HepG2 (cell line): ENCODE measurements at regions not wholly inside any gene's neighbourhood (a gene's known extent, or its start where the extent isn't known, plus 50 kb on each side); places are given as distances from the start of the nearest gene placed in this dataset.

ENCODE experiments used
- FOSL1 ChIP-seq: sonication (generic); formaldehyde crosslinking; IDR thresholded peaks from 2 replicates; pipeline ENCODE4 v1.9.0; 2021; ENCODE audit warnings: missing genetic modification reagents, borderline replicate concordance
- FOXM1 ChIP-seq: sonication (generic); formaldehyde crosslinking; IDR thresholded peaks from 2 replicates; pipeline ENCODE4 v1.5.0; 2020; ENCODE audit warnings: missing genetic modification reagents
- HMG20A ChIP-seq: IDR thresholded peaks from 2 replicates; pipeline ENCODE4 v1.6.1; 2016; ENCODE audit warnings: borderline replicate concordance
- KAT2B ChIP-seq: fragments of 150-350 bp; IDR thresholded peaks from 2 replicates; pipeline ENCODE4 v1.6.1; 2014; ENCODE audit warnings: low read depth, low read length, borderline replicate concordance
- MEF2D ChIP-seq: sonication (generic); formaldehyde crosslinking; IDR thresholded peaks from 2 replicates; pipeline ENCODE4 v1.5.1; 2020; ENCODE audit warnings: mild to moderate bottlenecking, missing genetic modification reagents
- MTF2 ChIP-seq: sonication (generic); formaldehyde crosslinking; IDR thresholded peaks from 2 replicates; pipeline ENCODE4 v1.5.0; 2020; ENCODE audit warnings: missing genetic modification reagents, borderline replicate concordance
- MYC ChIP-seq: sonication (generic); formaldehyde crosslinking; IDR thresholded peaks from 2 replicates; pipeline ENCODE4 v1.9.0; 2021; ENCODE audit warnings: missing genetic modification reagents, borderline replicate concordance
- RBM39 ChIP-seq: fragments of 200-400 bp; formaldehyde crosslinking; IDR thresholded peaks from one replicate; pipeline ENCODE4 v1.6.1; 2018; ENCODE audit warnings: antibody characterized with exemption, mild to moderate bottlenecking, low read depth, low read length; ENCODE audit not compliant: poor library complexity, severe bottlenecking
- SAFB2 ChIP-seq: sonication (generic); formaldehyde crosslinking; IDR thresholded peaks from 2 replicates; pipeline ENCODE4 v1.5.1; 2020; ENCODE audit warnings: missing genetic modification reagents, low read depth, mild to moderate bottlenecking, borderline replicate concordance
- SMARCE1 ChIP-seq: fragments of 450-650 bp; IDR thresholded peaks from 2 replicates; pipeline ENCODE4 v1.6.1; 2017; ENCODE audit warnings: borderline replicate concordance
- ZFAT ChIP-seq: sonication (generic); formaldehyde crosslinking; conservative IDR thresholded peaks from 2 replicates; pipeline ENCODE4 v1.8.1; 2023; ENCODE audit warnings: missing genetic modification reagents, inconsistent platforms
- ZMYM3 ChIP-seq: sonication (generic); formaldehyde crosslinking; IDR thresholded peaks from 2 replicates; pipeline ENCODE4 v1.5.1; 2020; ENCODE audit warnings: mild to moderate bottlenecking, missing genetic modification reagents
- ZNF367 ChIP-seq: sonication (generic); formaldehyde crosslinking; IDR thresholded peaks from 2 replicates; pipeline ENCODE4 v1.4.0; 2020; ENCODE audit warnings: missing genetic modification reagents, borderline replicate concordance
- ZSCAN12 ChIP-seq: sonication (generic); formaldehyde crosslinking; IDR thresholded peaks from 2 replicates; pipeline ENCODE4 v1.9.0; 2021; ENCODE audit warnings: mild to moderate bottlenecking, missing genetic modification reagents
- TF ChIP-seq, protein P1 (sequence below): sonication (generic); formaldehyde crosslinking; IDR thresholded peaks from 2 replicates; pipeline ENCODE4 v1.8.0; 2022; ENCODE audit warnings: mild to moderate bottlenecking, missing genetic modification reagents
- TF ChIP-seq, protein P2 (sequence below): sonication (generic); formaldehyde crosslinking; IDR thresholded peaks from 2 replicates; pipeline ENCODE4 v1.8.0; 2022; ENCODE audit warnings: missing genetic modification reagents, mild to moderate bottlenecking, moderate library complexity, borderline replicate concordance
- TF ChIP-seq, protein P3 (sequence below): sonication (generic); formaldehyde crosslinking; conservative IDR thresholded peaks from 2 replicates; pipeline ENCODE4 v1.8.1; 2023; ENCODE audit warnings: missing genetic modification reagents
- TF ChIP-seq, protein P4 (sequence below): sonication (generic); formaldehyde crosslinking; IDR thresholded peaks from 2 replicates; pipeline ENCODE4 v1.4.0; 2020; ENCODE audit warnings: missing genetic modification reagents, borderline replicate concordance
- TF ChIP-seq, protein P5 (sequence below): sonication (generic); formaldehyde crosslinking; IDR thresholded peaks from 2 replicates; pipeline ENCODE4 v1.4.0; 2020; ENCODE audit warnings: missing genetic modification reagents

DNA sequence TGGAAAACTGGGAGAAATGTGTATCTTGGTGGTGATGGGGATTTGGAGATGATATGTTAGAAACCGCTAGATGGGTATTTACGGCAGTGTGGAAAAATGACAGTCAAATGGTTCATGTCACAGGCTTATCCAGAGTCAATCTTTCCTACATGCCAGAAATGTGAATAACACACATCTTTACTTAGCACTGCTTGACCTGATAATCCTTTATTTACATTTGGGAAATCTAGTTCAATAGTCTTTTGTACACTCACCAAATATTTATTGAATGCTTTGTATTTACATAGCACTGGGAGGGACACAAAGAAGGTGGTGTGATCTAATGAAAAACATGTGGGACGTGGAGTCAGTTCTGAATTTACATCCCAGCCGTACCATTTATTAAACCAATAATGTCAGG, 208.2 kb downstream of the DIO2 start (continued):
- TF ChIP-seq SAFB2 (CRISPR knock-in tag) (no peak), FOXM1 (CRISPR knock-in tag) (no peak), RBM39 (no peak), ZMYM3 (no peak), ZSCAN12 (CRISPR knock-in tag) (no peak), FOSL1 (CRISPR knock-in tag) (peak; percentile 73; the same call in 1 of the 2 replicates), MEF2D (CRISPR knock-in tag) (no peak), ZFAT (CRISPR knock-in tag) (no peak), KAT2B (no peak), HMG20A (CRISPR knock-in tag) (peak; percentile 99), MTF2 (no peak), MYC (CRISPR knock-in tag) (no peak), SMARCE1 (no peak), ZNF367 (CRISPR knock-in tag) (no peak)
- TF ChIP-seq, protein P1, sequence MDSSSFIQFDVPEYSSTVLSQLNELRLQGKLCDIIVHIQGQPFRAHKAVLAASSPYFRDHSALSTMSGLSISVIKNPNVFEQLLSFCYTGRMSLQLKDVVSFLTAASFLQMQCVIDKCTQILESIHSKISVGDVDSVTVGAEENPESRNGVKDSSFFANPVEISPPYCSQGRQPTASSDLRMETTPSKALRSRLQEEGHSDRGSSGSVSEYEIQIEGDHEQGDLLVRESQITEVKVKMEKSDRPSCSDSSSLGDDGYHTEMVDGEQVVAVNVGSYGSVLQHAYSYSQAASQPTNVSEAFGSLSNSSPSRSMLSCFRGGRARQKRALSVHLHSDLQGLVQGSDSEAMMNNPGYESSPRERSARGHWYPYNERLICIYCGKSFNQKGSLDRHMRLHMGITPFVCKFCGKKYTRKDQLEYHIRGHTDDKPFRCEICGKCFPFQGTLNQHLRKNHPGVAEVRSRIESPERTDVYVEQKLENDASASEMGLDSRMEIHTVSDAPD (CRISPR knock-in tag) = no peak
- TF ChIP-seq, protein P2, sequence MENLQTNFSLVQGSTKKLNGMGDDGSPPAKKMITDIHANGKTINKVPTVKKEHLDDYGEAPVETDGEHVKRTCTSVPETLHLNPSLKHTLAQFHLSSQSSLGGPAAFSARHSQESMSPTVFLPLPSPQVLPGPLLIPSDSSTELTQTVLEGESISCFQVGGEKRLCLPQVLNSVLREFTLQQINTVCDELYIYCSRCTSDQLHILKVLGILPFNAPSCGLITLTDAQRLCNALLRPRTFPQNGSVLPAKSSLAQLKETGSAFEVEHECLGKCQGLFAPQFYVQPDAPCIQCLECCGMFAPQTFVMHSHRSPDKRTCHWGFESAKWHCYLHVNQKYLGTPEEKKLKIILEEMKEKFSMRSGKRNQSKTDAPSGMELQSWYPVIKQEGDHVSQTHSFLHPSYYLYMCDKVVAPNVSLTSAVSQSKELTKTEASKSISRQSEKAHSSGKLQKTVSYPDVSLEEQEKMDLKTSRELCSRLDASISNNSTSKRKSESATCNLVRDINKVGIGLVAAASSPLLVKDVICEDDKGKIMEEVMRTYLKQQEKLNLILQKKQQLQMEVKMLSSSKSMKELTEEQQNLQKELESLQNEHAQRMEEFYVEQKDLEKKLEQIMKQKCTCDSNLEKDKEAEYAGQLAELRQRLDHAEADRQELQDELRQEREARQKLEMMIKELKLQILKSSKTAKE (CRISPR knock-in tag) = peak; percentile 54; the same call in 1 of the 2 replicates
- TF ChIP-seq, protein P3, sequence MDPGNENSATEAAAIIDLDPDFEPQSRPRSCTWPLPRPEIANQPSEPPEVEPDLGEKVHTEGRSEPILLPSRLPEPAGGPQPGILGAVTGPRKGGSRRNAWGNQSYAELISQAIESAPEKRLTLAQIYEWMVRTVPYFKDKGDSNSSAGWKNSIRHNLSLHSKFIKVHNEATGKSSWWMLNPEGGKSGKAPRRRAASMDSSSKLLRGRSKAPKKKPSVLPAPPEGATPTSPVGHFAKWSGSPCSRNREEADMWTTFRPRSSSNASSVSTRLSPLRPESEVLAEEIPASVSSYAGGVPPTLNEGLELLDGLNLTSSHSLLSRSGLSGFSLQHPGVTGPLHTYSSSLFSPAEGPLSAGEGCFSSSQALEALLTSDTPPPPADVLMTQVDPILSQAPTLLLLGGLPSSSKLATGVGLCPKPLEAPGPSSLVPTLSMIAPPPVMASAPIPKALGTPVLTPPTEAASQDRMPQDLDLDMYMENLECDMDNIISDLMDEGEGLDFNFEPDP (CRISPR knock-in tag) = no peak
- TF ChIP-seq, protein P4, sequence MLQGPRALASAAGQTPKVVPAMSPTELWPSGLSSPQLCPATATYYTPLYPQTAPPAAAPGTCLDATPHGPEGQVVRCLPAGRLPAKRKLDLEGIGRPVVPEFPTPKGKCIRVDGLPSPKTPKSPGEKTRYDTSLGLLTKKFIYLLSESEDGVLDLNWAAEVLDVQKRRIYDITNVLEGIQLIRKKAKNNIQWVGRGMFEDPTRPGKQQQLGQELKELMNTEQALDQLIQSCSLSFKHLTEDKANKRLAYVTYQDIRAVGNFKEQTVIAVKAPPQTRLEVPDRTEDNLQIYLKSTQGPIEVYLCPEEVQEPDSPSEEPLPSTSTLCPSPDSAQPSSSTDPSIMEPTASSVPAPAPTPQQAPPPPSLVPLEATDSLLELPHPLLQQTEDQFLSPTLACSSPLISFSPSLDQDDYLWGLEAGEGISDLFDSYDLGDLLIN (CRISPR knock-in tag) = no peak
- TF ChIP-seq, protein P5, sequence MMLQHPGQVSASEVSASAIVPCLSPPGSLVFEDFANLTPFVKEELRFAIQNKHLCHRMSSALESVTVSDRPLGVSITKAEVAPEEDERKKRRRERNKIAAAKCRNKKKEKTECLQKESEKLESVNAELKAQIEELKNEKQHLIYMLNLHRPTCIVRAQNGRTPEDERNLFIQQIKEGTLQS = no peak
